Spleen (tissue), 7 donors: ENCODE measurements at regions not wholly inside any gene's neighbourhood (a gene's known extent, or its start where the extent isn't known, plus 50 kb on each side); places are given as distances from the start of the nearest gene placed in this dataset.

Experiments used
- CTCF ChIP-seq, 11 experiments: fragments of 200-600 bp in 7 of 11; fragments of 450-650 bp in 4 of 11; sonication (generic) in 4 of 11; IDR thresholded peaks in 8 of 11; conservative IDR thresholded peaks in 3 of 11; 1 replicate in 7 of 11; 2 replicates in 4 of 11; pipeline versions ENCODE4 v1.4.0 to v1.8.0; 2016 to 2021; ENCODE audit warnings: antibody characterized with exemption in 11 of 11, inconsistent platforms in 4 of 11, mild to moderate bottlenecking in 1 of 11
- POLR2A ChIP-seq, 3 donors: fragments of 450-650 bp; IDR thresholded peaks; one replicate each; pipeline ENCODE4 v1.5.1; 2017; ENCODE audit warnings: antibody characterized with exemption in 3 of 3, mild to moderate bottlenecking in 1 of 3
- donor health status: DM: no; HTN: no; CAD: no; lungs with moderate emphysema.
- donor health status: DM: no; HTN: no; CAD: no.
- donor health status: DM: no; HTN: no; CAD: no.

GRCh38 chr6:1123386-1124375 is 188.2 kb upstream of the FOXQ1 start:
- TF ChIP-seq POLR2A (IDR thresholded peaks at IDR 0.05): no peak
- no peak for TF ChIP-seq CTCF (IDR thresholded peaks at IDR 0.05 in 8 of 11, conservative IDR thresholded peaks at IDR 0.05 in 3 of 11)
